GM23248 (cell line): ENCODE measurements at regions not wholly inside any gene's neighbourhood (a gene's known extent, or its start where the extent isn't known, plus 50 kb on each side); places are given as distances from the start of the nearest gene placed in this dataset.

Experiments used
- EZH2 ChIP-seq: fragments of 200-600 bp; sonication (generic); IDR thresholded peaks from 2 replicates; pipeline ENCODE4 v1.6.1; 2018; ENCODE audit warnings: antibody characterized with exemption, mild to moderate bottlenecking; ENCODE audit not compliant: insufficient read depth, poor library complexity, severe bottlenecking
- EZH2phosphoT487 ChIP-seq: fragments of 200-600 bp; sonication (generic); IDR thresholded peaks from 2 replicates; pipeline ENCODE4 v1.6.1; 2018; ENCODE audit warnings: antibody characterized with exemption, moderate library complexity, mild to moderate bottlenecking, low read depth; ENCODE audit not compliant: insufficient read depth

GRCh38 chr17:77880711-77881450, 77.6 kb upstream of the TNRC6C start:
- no peak for TF ChIP-seq EZH2
- no peak for TF ChIP-seq EZH2phosphoT487
